CD1c-positive myeloid dendritic cell (primary cell): ENCODE measurements at regions not wholly inside any gene's neighbourhood (a gene's known extent, or its start where the extent isn't known, plus 50 kb on each side); places are given as distances from the start of the nearest gene placed in this dataset.

Experiments used
- DNase-seq: peaks from one replicate; pipeline ENCODE4 v3.0.0-alpha.2; 2016; ENCODE audit errors: extremely low spot score

- no peak for DNase-seq
These were observed 58.8 kb upstream of the GFPT2 start for GRCh38 chr5:180411948-180412347.

- no peak for DNase-seq
These were observed 61.0 kb upstream of the GFPT2 start for GRCh38 chr5:180414176-180414575.

- no peak for DNase-seq
These were observed 68.5 kb upstream of the GFPT2 start for GRCh38 chr5:180421672-180422071.

- no peak for DNase-seq
These were observed 70.0 kb upstream of the GFPT2 start for GRCh38 chr5:180423133-180423532.

- no peak for DNase-seq
These were observed 70.5 kb upstream of the GFPT2 start for GRCh38 chr5:180423598-180423997.

- no peak for DNase-seq
These were observed 70.1 kb upstream of the CNOT6 start for GRCh38 chr5:180424094-180424493.

GRCh38 chr5:180428598-180428997 is 65.6 kb upstream of the CNOT6 start:
- DNase-seq = no peak

GRCh38 chr5:180431932-180432331 is 62.2 kb upstream of the CNOT6 start:
- DNase-seq = no peak

- peak; percentile 1 for DNase-seq
These were observed 61.2 kb upstream of the CNOT6 start for GRCh38 chr5:180433032-180433422.

GRCh38 chr5:180435594-180435993 is 58.6 kb upstream of the CNOT6 start:
- no peak for DNase-seq

GRCh38 chr5:180436275-180436674 is 57.9 kb upstream of the CNOT6 start:
- DNase-seq = no peak

- DNase-seq = no peak
These were observed 57.2 kb upstream of the CNOT6 start for GRCh38 chr5:180436936-180437335.

- no peak for DNase-seq
These were observed 56.8 kb upstream of the CNOT6 start for GRCh38 chr5:180437336-180437735.

GRCh38 chr5:180438785-180439780 is 55.1 kb upstream of the CNOT6 start:
- DNase-seq = no peak

- DNase-seq = peak; percentile 3
These were observed 54.0 kb upstream of the CNOT6 start for GRCh38 chr5:180439911-180440769.

GRCh38 chr5:180441564-180442051 is 52.6 kb upstream of the CNOT6 start:
- no peak for DNase-seq
